K562 (cell line): ENCODE measurements at regions not wholly inside any gene's neighbourhood (a gene's known extent, or its start where the extent isn't known, plus 50 kb on each side); places are given as distances from the start of the nearest gene placed in this dataset.

Experiments used
- BCLAF1 ChIP-seq, 2 experiments: fragments of 450-650 bp in 1 of 2; IDR thresholded peaks; 2 replicates each; pipeline ENCODE4 v1.6.1; 2011 to 2017; ENCODE audit warnings: low read depth in 2 of 2, antibody characterized with exemption in 1 of 2, borderline replicate concordance in 1 of 2, low read length in 1 of 2, mild to moderate bottlenecking in 1 of 2, mixed read lengths in 1 of 2; ENCODE audit not compliant: control insufficient read depth in 1 of 2
- CCNT2 ChIP-seq: IDR thresholded peaks from 2 replicates; pipeline ENCODE4 v1.6.1; 2011; ENCODE audit warnings: borderline replicate concordance, low read depth, mild to moderate bottlenecking, moderate library complexity, mixed read lengths, low read length; ENCODE audit not compliant: insufficient read length; ENCODE audit errors: extremely low read depth
- CEBPB ChIP-seq: fragments of 450-650 bp; IDR thresholded peaks from 2 replicates; pipeline ENCODE4 v1.6.1; 2016; ENCODE audit warnings: missing genetic modification characterization, missing compliant biosample characterization
- MLLT1 ChIP-seq, 2 experiments: fragments of 450-650 bp; IDR thresholded peaks; 2 replicates each; pipeline ENCODE4 v1.6.1; 2016
- NFE2L1 ChIP-seq: fragments of 450-650 bp; IDR thresholded peaks from 2 replicates; pipeline ENCODE4 v1.6.1; 2016; ENCODE audit warnings: missing genetic modification characterization, low read depth, mild to moderate bottlenecking, missing compliant biosample characterization, moderate library complexity, borderline replicate concordance
- SNAPC5 ChIP-seq: fragments of 250-450 bp; sonication (Bioruptor Pico); IDR thresholded peaks from 2 replicates; pipeline ENCODE4 v1.8.0; 2021; ENCODE audit warnings: moderate library complexity, mild to moderate bottlenecking, inconsistent platforms
- STAT6 ChIP-seq: sonication (generic); formaldehyde crosslinking; IDR thresholded peaks from 2 replicates; pipeline ENCODE4 v1.8.1; 2023; ENCODE audit warnings: mild to moderate bottlenecking, missing genetic modification reagents
- ZBTB49 ChIP-seq: sonication (generic); formaldehyde crosslinking; IDR thresholded peaks from 2 replicates; pipeline ENCODE4 v1.8.0; 2022; ENCODE audit warnings: missing genetic modification reagents, mild to moderate bottlenecking, borderline replicate concordance
- TF ChIP-seq, protein P1 (sequence below), 2 experiments: fragments of 450-650 bp in 1 of 2; sonication (generic) in 1 of 2; formaldehyde crosslinking in 1 of 2; IDR thresholded peaks; 2 replicates each; pipeline versions ENCODE4 v1.7.1 to v1.9.0; 2016 to 2022; ENCODE audit warnings: inconsistent platforms in 1 of 2, mild to moderate bottlenecking in 1 of 2, missing genetic modification reagents in 1 of 2

DNA sequence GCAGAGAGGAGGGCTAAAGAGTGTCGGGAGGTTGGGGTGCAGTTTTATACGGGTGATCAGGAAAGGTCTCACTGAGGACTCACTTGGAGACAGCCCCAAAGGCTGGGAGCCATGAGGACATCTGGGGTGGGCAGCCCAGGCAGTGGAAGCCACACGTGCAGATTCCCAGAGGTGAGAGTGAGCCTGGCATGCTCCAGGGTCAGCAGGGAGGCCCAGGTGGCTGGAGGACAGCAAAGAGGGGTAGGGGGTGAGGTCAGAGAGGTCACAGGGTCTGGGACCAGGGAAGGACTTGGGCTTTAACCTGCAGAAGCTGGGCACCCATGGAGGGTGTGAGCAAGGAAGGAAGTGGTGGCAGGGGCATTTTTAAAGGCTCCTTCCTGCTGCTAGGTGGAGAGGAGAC is 481.7 kb downstream of the MATN1 start:
- TF ChIP-seq CCNT2 (no peak), NFE2L1 (no peak), MLLT1 (IDR thresholded peaks at IDR 0.05) (no peak), STAT6 (no peak), SNAPC5 (CRISPR knock-in tag) (no peak), ZBTB49 (CRISPR knock-in tag) (no peak), CEBPB (tag) (no peak), BCLAF1 (IDR thresholded peaks at IDR 0.05; ENCODE audit: borderline replicate concordance in 1 of 2, control insufficient read depth in 1 of 2, low read depth in 2 of 2, low read length in 1 of 2) (no peak)
- TF ChIP-seq, protein P1, sequence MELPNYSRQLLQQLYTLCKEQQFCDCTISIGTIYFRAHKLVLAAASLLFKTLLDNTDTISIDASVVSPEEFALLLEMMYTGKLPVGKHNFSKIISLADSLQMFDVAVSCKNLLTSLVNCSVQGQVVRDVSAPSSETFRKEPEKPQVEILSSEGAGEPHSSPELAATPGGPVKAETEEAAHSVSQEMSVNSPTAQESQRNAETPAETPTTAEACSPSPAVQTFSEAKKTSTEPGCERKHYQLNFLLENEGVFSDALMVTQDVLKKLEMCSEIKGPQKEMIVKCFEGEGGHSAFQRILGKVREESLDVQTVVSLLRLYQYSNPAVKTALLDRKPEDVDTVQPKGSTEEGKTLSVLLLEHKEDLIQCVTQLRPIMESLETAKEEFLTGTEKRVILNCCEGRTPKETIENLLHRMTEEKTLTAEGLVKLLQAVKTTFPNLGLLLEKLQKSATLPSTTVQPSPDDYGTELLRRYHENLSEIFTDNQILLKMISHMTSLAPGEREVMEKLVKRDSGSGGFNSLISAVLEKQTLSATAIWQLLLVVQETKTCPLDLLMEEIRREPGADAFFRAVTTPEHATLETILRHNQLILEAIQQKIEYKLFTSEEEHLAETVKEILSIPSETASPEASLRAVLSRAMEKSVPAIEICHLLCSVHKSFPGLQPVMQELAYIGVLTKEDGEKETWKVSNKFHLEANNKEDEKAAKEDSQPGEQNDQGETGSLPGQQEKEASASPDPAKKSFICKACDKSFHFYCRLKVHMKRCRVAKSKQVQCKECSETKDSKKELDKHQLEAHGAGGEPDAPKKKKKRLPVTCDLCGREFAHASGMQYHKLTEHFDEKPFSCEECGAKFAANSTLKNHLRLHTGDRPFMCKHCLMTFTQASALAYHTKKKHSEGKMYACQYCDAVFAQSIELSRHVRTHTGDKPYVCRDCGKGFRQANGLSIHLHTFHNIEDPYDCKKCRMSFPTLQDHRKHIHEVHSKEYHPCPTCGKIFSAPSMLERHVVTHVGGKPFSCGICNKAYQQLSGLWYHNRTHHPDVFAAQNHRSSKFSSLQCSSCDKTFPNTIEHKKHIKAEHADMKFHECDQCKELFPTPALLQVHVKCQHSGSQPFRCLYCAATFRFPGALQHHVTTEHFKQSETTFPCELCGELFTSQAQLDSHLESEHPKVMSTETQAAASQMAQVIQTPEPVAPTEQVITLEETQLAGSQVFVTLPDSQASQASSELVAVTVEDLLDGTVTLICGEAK (IDR thresholded peaks at IDR 0.05): no peak
- TF ChIP-seq, protein P1 (CRISPR knock-in tag; IDR thresholded peaks at IDR 0.05): no peak
